Activated CD8-positive, alpha-beta T cell treated with anti-CD3 and anti-CD28 coated beads for 36 hours (primary cell): ENCODE measurements at regions not wholly inside any gene's neighbourhood (a gene's known extent, or its start where the extent isn't known, plus 50 kb on each side); places are given as distances from the start of the nearest gene placed in this dataset.

ENCODE experiments used
- ATAC-seq: fragments of 200-7000 bp; cut with Tn5 transposase; one replicate; pipeline ENCODE4 v1.10.0; 2021; ENCODE audit warnings: mild to moderate bottlenecking, moderate library complexity
- CTCF ChIA-PET: fragments of 350-600 bp; sonication (Branson Sonifier 250); formaldehyde crosslinking; loops from one replicate; lab custom pipeline; 2021; ENCODE audit warnings: antibody characterized with exemption; lab: Charles Lee
- POLR2A ChIA-PET: fragments of 350-600 bp; sonication (Branson Sonifier 250); formaldehyde crosslinking; loops from one replicate; lab custom pipeline; 2021; ENCODE audit warnings: antibody characterized with exemption; lab: Charles Lee
- DNase-seq: peaks from one replicate; pipeline ENCODE4 v3.0.0-alpha.2; 2020
- H3K27ac Mint-ChIP-seq: one replicate; pipeline ENCODE4 v1.8.0; 2021; ENCODE audit warnings: mild to moderate bottlenecking, mixed read lengths
- H3K27me3 Mint-ChIP-seq: one replicate; pipeline ENCODE4 v1.8.0; 2021; ENCODE audit warnings: mixed read lengths
- H3K36me3 Mint-ChIP-seq: one replicate; pipeline ENCODE4 v1.8.0; 2021; ENCODE audit warnings: low read depth, mixed read lengths
- H3K4me1 Mint-ChIP-seq: one replicate; pipeline ENCODE4 v1.8.0; 2021; ENCODE audit warnings: low read depth, mixed read lengths
- H3K4me3 Mint-ChIP-seq: one replicate; pipeline ENCODE4 v1.8.0; 2021; ENCODE audit warnings: mild to moderate bottlenecking, moderate library complexity, mixed read lengths
- H3K9me3 Mint-ChIP-seq: one replicate; pipeline ENCODE4 v1.8.0; 2021; ENCODE audit warnings: mixed read lengths
- CTCF ChIP-seq: fragments of 200-600 bp; IDR thresholded peaks from one replicate; pipeline ENCODE4 v1.8.0; 2022; ENCODE audit warnings: antibody characterized with exemption, mild to moderate bottlenecking
- intact Hi-C: fragments of 100-400 bp; cut with micrococcal nuclease; formaldehyde crosslinking; loops from one replicate; pipeline ENCODE4 v1.10.0; 2022

- no peak for ATAC-seq
- TF ChIP-seq CTCF, result no peak
Measured at GRCh38 chr3:81170298-81170697, 591.1 kb downstream of the GBE1 start.

GRCh38 chr3:81164806-81165205 lies 596.6 kb downstream of the GBE1 start:
- Mint-ChIP-seq H3K4me3 (no peak overlapping the region), H3K4me1 (no peaks in the 10 kb centered on the region), H3K27ac (no peak overlapping the region), H3K9me3 (peaks cover 6% of the 10 kb centered on the region), H3K27me3 (no peaks in the 10 kb centered on the region), H3K36me3 (no peaks in the 10 kb centered on the region)
- intact Hi-C loops, result no loop called here
- DNase-seq (no peak), ATAC-seq (no peak)
- no peak for TF ChIP-seq CTCF
- ChIA-PET CTCF (no interaction called here), POLR2A (no interaction called here)

More at GRCh38 chr3:81170298-81170697, 591.1 kb downstream of the GBE1 start:
- DNase-seq, result no peak
- H3K36me3 Mint-ChIP-seq, result no peaks in the 10 kb centered on the region
- peaks cover 6% of the 10 kb centered on the region for H3K9me3 Mint-ChIP-seq
- H3K27me3 Mint-ChIP-seq, result no peaks in the 10 kb centered on the region
- POLR2A ChIA-PET, result no interaction called here
- no peak overlapping the region for H3K27ac Mint-ChIP-seq
- H3K4me3 Mint-ChIP-seq, result no peak overlapping the region
- CTCF ChIA-PET, result no interaction called here
- H3K4me1 Mint-ChIP-seq, result no peaks in the 10 kb centered on the region
- intact Hi-C loops, result no loop called here

GRCh38 chr3:81161851-81162250 lies 599.6 kb downstream of the GBE1 start:
- H3K27ac Mint-ChIP-seq, result no peak overlapping the region
- no peak overlapping the region for H3K4me3 Mint-ChIP-seq
- H3K27me3 Mint-ChIP-seq, result no peaks in the 10 kb centered on the region
- H3K9me3 Mint-ChIP-seq, result peaks cover 3% of the 10 kb centered on the region
- H3K36me3 Mint-ChIP-seq, result no peaks in the 10 kb centered on the region
- H3K4me1 Mint-ChIP-seq, result no peaks in the 10 kb centered on the region
- ATAC-seq, result no peak
- intact Hi-C loops, result no loop called here
- ChIA-PET CTCF (no interaction called here), POLR2A (no interaction called here)
- no peak for TF ChIP-seq CTCF
- no peak for DNase-seq

GRCh38 chr3:81161100-81161499 lies 600.3 kb downstream of the GBE1 start:
- Mint-ChIP-seq H3K4me1 (no peaks in the 10 kb centered on the region), H3K4me3 (no peak overlapping the region), H3K27ac (no peak overlapping the region), H3K27me3 (no peaks in the 10 kb centered on the region), H3K36me3 (no peaks in the 10 kb centered on the region), H3K9me3 (peaks cover 11% of the 10 kb centered on the region)
- TF ChIP-seq CTCF, result no peak
- DNase-seq (no peak), ATAC-seq (no peak)
- intact Hi-C loops, result no loop called here
- ChIA-PET POLR2A (no interaction called here), CTCF (no interaction called here)

GRCh38 chr3:81154611-81155143 lies 606.8 kb downstream of the GBE1 start:
- no peak overlapping the region for H3K4me3 Mint-ChIP-seq
- ChIA-PET POLR2A (no interaction called here), CTCF (no interaction called here)
- TF ChIP-seq CTCF, result no peak
- H3K27me3 Mint-ChIP-seq, result no peaks in the 10 kb centered on the region
- H3K36me3 Mint-ChIP-seq, result no peaks in the 10 kb centered on the region
- peaks cover 17% of the 10 kb centered on the region for H3K9me3 Mint-ChIP-seq
- ATAC-seq, result no peak
- intact Hi-C loops, result no loop called here
- DNase-seq, result no peak
- H3K27ac Mint-ChIP-seq, result no peak overlapping the region
- no peaks in the 10 kb centered on the region for H3K4me1 Mint-ChIP-seq
